Neural cell (in vitro differentiated cells): ENCODE measurements at regions not wholly inside any gene's neighbourhood (a gene's known extent, or its start where the extent isn't known, plus 50 kb on each side); places are given as distances from the start of the nearest gene placed in this dataset.

Experiments
- H2AFZ ChIP-seq: fragments of 200-600, 300-800 bp; sonication (generic), shearing (Covaris generic); 2 replicates; pipeline ENCODE4 v1.6.0; 2014; ENCODE audit warnings: low read depth, mild to moderate bottlenecking, antibody characterized with exemption, low read length, moderate library complexity
- H3F3A ChIP-seq: fragments of 200-600 bp; shearing (Covaris generic); 2 replicates; pipeline ENCODE4 v1.6.1; 2016; ENCODE audit warnings: mild to moderate bottlenecking, moderate library complexity, mixed read lengths, antibody characterized with exemption, low read length; ENCODE audit not compliant: insufficient read depth, poor library complexity, severe bottlenecking
- H3K27ac ChIP-seq: fragments of 200-600, 300-800 bp; sonication (generic), shearing (Covaris generic); 2 replicates; pipeline ENCODE4 v1.5.1; 2014; ENCODE audit warnings: mild to moderate bottlenecking, low read length, moderate library complexity
- H3K27me3 ChIP-seq: fragments of 300-800, 200-600 bp; sonication (generic), shearing (Covaris generic); 2 replicates; pipeline ENCODE4 v1.6.0; 2014; ENCODE audit warnings: mild to moderate bottlenecking, low read depth, low read length, moderate library complexity; ENCODE audit not compliant: insufficient read depth
- H3K36me3 ChIP-seq: fragments of 300-800, 200-600 bp; sonication (generic), shearing (Covaris generic); 2 replicates; pipeline ENCODE4 v1.5.1; 2014; ENCODE audit warnings: mild to moderate bottlenecking, antibody characterized with exemption, low read length, moderate library complexity; ENCODE audit not compliant: insufficient read depth
- H3K4me2 ChIP-seq: fragments of 300-800, 200-600 bp; sonication (generic), shearing (Covaris generic); 2 replicates; pipeline ENCODE4 v1.6.0; 2014; ENCODE audit warnings: mild to moderate bottlenecking, low read length
- H3K4me3 ChIP-seq: fragments of 300-800, 200-600 bp; sonication (generic), shearing (Covaris generic); 2 replicates; pipeline ENCODE4 v1.5.1; 2014; ENCODE audit warnings: mild to moderate bottlenecking, low read length, moderate library complexity
- H3K79me2 ChIP-seq: fragments of 200-600 bp; shearing (Covaris generic); replicated peaks from 2 replicates; pipeline ENCODE4 v1.6.0; 2014; ENCODE audit warnings: mild to moderate bottlenecking, low read length, moderate library complexity; ENCODE audit not compliant: insufficient read depth
- H3K9ac ChIP-seq: fragments of 300-800, 200-600 bp; sonication (generic), shearing (Covaris generic); 2 replicates; pipeline ENCODE4 v1.6.1; 2016; ENCODE audit warnings: mild to moderate bottlenecking, low read length, mixed read lengths
- H3K9me2 ChIP-seq: fragments of 200-600 bp; shearing (Covaris generic); 2 replicates; pipeline ENCODE4 v1.6.1; 2016; ENCODE audit warnings: mild to moderate bottlenecking, low read length, mixed read lengths; ENCODE audit not compliant: insufficient read depth
- H3K9me3 ChIP-seq: fragments of 200-600, 300-800 bp; sonication (generic), shearing (Covaris generic); 2 replicates; pipeline ENCODE4 v1.6.1; 2016; ENCODE audit warnings: mild to moderate bottlenecking, mixed run types, low read length, moderate library complexity, mixed read lengths
- H4K20me1 ChIP-seq: fragments of 200-600 bp; shearing (Covaris generic); 2 replicates; pipeline ENCODE4 v1.6.1; 2016; ENCODE audit warnings: mild to moderate bottlenecking, mixed run types; ENCODE audit not compliant: insufficient read depth
- EP300 ChIP-seq: fragments of 450-650 bp; conservative IDR thresholded peaks from 2 replicates; pipeline ENCODE4 v1.6.1; 2014; ENCODE audit warnings: antibody characterized with exemption, mild to moderate bottlenecking, moderate library complexity; ENCODE audit not compliant: poor library complexity, severe bottlenecking
- EZH2 ChIP-seq: fragments of 200-600, 300-800 bp; shearing (Covaris generic), sonication (generic); IDR thresholded peaks from 2 replicates; pipeline ENCODE4 v1.6.1; 2014; ENCODE audit warnings: antibody characterized with exemption, low read length, borderline replicate concordance, mild to moderate bottlenecking; ENCODE audit not compliant: insufficient read depth, poor library complexity, severe bottlenecking
- MXI1 ChIP-seq: fragments of 450-650 bp; conservative IDR thresholded peaks from 2 replicates; pipeline ENCODE4 v1.6.1; 2014; ENCODE audit warnings: antibody characterized with exemption, mild to moderate bottlenecking; ENCODE audit not compliant: poor library complexity, severe bottlenecking
- POLR2AphosphoS5 ChIP-seq: IDR thresholded peaks from 2 replicates; pipeline ENCODE4 v1.6.1; 2012
- RAD21 ChIP-seq: fragments of 450-650 bp; conservative IDR thresholded peaks from 2 replicates; pipeline ENCODE4 v1.6.1; 2014; ENCODE audit warnings: antibody characterized with exemption, mild to moderate bottlenecking, moderate library complexity
- SMC3 ChIP-seq: fragments of 450-650 bp; conservative IDR thresholded peaks from 2 replicates; pipeline ENCODE4 v1.6.1; 2014; ENCODE audit warnings: antibody characterized with exemption, mild to moderate bottlenecking, moderate library complexity; ENCODE audit not compliant: poor library complexity
- TAF1 ChIP-seq: IDR thresholded peaks from 2 replicates; pipeline ENCODE4 v1.6.1; 2012; ENCODE audit warnings: low read depth
- TF ChIP-seq, protein P1 (sequence below): fragments of 450-650 bp; IDR thresholded peaks from 2 replicates; pipeline ENCODE4 v1.5.1; 2014; ENCODE audit warnings: antibody characterized with exemption, mild to moderate bottlenecking, moderate library complexity; ENCODE audit not compliant: poor library complexity, severe bottlenecking
- TF ChIP-seq, protein P2 (sequence below): IDR thresholded peaks from 2 replicates; pipeline ENCODE4 v1.6.1; 2012; ENCODE audit warnings: borderline replicate concordance

- no peaks in the 10 kb centered on the region for H3K9me3 ChIP-seq
- H3K27me3 ChIP-seq: no peaks in the 10 kb centered on the region
- H3K4me2 ChIP-seq: no peak overlapping the region
- H3K9me2 ChIP-seq: no peaks in the 10 kb centered on the region
- H2AFZ ChIP-seq: no peak overlapping the region
- H3K27ac ChIP-seq: no peak overlapping the region
- no peaks in the 10 kb centered on the region for H3K36me3 ChIP-seq
- H3K79me2 ChIP-seq: no peaks in the 10 kb centered on the region
- H3K9ac ChIP-seq: no peak overlapping the region
- TF ChIP-seq, protein P1, sequence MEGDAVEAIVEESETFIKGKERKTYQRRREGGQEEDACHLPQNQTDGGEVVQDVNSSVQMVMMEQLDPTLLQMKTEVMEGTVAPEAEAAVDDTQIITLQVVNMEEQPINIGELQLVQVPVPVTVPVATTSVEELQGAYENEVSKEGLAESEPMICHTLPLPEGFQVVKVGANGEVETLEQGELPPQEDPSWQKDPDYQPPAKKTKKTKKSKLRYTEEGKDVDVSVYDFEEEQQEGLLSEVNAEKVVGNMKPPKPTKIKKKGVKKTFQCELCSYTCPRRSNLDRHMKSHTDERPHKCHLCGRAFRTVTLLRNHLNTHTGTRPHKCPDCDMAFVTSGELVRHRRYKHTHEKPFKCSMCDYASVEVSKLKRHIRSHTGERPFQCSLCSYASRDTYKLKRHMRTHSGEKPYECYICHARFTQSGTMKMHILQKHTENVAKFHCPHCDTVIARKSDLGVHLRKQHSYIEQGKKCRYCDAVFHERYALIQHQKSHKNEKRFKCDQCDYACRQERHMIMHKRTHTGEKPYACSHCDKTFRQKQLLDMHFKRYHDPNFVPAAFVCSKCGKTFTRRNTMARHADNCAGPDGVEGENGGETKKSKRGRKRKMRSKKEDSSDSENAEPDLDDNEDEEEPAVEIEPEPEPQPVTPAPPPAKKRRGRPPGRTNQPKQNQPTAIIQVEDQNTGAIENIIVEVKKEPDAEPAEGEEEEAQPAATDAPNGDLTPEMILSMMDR: no peak
- TF ChIP-seq, protein P2, sequence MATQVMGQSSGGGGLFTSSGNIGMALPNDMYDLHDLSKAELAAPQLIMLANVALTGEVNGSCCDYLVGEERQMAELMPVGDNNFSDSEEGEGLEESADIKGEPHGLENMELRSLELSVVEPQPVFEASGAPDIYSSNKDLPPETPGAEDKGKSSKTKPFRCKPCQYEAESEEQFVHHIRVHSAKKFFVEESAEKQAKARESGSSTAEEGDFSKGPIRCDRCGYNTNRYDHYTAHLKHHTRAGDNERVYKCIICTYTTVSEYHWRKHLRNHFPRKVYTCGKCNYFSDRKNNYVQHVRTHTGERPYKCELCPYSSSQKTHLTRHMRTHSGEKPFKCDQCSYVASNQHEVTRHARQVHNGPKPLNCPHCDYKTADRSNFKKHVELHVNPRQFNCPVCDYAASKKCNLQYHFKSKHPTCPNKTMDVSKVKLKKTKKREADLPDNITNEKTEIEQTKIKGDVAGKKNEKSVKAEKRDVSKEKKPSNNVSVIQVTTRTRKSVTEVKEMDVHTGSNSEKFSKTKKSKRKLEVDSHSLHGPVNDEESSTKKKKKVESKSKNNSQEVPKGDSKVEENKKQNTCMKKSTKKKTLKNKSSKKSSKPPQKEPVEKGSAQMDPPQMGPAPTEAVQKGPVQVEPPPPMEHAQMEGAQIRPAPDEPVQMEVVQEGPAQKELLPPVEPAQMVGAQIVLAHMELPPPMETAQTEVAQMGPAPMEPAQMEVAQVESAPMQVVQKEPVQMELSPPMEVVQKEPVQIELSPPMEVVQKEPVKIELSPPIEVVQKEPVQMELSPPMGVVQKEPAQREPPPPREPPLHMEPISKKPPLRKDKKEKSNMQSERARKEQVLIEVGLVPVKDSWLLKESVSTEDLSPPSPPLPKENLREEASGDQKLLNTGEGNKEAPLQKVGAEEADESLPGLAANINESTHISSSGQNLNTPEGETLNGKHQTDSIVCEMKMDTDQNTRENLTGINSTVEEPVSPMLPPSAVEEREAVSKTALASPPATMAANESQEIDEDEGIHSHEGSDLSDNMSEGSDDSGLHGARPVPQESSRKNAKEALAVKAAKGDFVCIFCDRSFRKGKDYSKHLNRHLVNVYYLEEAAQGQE: no peak
- TF ChIP-seq POLR2AphosphoS5 (no peak), RAD21 (no peak), MXI1 (no peak), SMC3 (no peak), EP300 (no peak), TAF1 (no peak), EZH2 (no peak)
- no peak overlapping the region for H3K4me3 ChIP-seq
- H3F3A ChIP-seq: no peaks in the 10 kb centered on the region
- no peaks in the 10 kb centered on the region for H4K20me1 ChIP-seq
Measured at GRCh38 chr6:3957321-3957720, 108.1 kb downstream of the FAM50B start.

- Histone ChIP-seq H3K9ac (no peak overlapping the region), H3K9me3 (no peaks in the 10 kb centered on the region), H3K4me2 (no peak overlapping the region), H3K9me2 (no peaks in the 10 kb centered on the region), H3K4me3 (no peak overlapping the region), H3K36me3 (no peaks in the 10 kb centered on the region), H3F3A (no peaks in the 10 kb centered on the region), H4K20me1 (no peaks in the 10 kb centered on the region), H3K79me2 (no peaks in the 10 kb centered on the region), H3K27me3 (no peaks in the 10 kb centered on the region), H3K27ac (no peak overlapping the region), H2AFZ (no peak overlapping the region)
- TF ChIP-seq, protein P2: no peak
- TF ChIP-seq RAD21 (no peak), TAF1 (no peak), EP300 (no peak), SMC3 (no peak), EZH2 (no peak)
Measured at GRCh38 chr6:3958255-3958654, 109.1 kb downstream of the FAM50B start.
